PFSK-1 (cell line): ENCODE measurements at regions not wholly inside any gene's neighbourhood (a gene's known extent, or its start where the extent isn't known, plus 50 kb on each side); places are given as distances from the start of the nearest gene placed in this dataset.

Source experiments
- POLR2AphosphoS5 ChIP-seq: IDR thresholded peaks from 2 replicates; pipeline ENCODE4 v1.6.1; 2012; ENCODE audit warnings: low read depth, mild to moderate bottlenecking, control low read depth, low read length, moderate library complexity
- SIN3A ChIP-seq: IDR thresholded peaks from 2 replicates; pipeline ENCODE4 v1.6.1; 2012; ENCODE audit warnings: mild to moderate bottlenecking, low read length, moderate library complexity, borderline replicate concordance; ENCODE audit not compliant: insufficient read depth

DNA sequence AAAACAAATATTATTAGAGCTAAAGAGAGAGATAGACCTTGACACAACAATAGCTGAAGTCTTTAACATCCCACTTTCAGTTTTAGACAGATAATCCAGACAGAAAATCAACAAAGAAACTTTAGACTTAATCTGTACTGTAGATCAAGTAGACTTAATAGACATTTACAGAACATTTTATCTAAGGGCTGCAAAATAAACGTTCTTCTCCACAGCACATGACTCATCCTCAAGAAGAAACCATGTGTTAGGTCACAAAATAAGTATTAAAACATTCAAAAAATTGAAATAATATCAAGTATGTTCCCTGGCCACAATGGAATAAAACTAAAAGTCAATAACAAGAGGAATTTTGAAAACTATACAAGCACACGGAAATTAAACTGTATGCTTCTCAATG is 1510.3 kb upstream of the PCDH10 start:
- TF ChIP-seq POLR2AphosphoS5 (no peak), SIN3A (no peak)
